ENCODE measurements at regions not wholly inside any gene's neighbourhood (a gene's known extent, or its start where the extent isn't known, plus 50 kb on each side); places are given as distances from the start of the nearest gene placed in this dataset.
A peak's percentile ranks its signal among the peaks of the same experiment; 100 is the strongest.

DNA sequence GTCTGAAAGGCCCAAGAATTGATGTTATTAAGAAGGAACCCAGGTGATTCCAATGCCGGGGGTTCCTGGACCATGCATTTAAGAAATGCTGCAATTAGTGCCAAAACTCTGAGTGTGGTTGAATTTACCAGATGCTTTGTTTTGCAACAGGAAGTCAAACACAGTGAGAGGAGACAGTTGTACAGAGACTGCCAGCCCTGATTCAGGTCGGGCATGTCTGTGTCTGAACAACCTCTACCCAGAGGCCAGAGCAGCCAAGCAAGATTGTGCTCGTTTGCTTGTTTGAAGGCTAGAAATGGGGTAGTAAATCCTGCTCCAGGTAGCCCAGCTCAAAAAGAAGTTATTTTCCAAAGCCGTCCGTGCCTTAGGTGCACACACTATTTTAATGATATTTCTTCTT lies 412.4 kb upstream of the ERCC4 start:
- CTCF ChIA-PET: no interaction called here
- POLR2A ChIA-PET (ENCODE audit: low non-redundant PET): no interaction called here
- TF ChIP-seq, protein P1, sequence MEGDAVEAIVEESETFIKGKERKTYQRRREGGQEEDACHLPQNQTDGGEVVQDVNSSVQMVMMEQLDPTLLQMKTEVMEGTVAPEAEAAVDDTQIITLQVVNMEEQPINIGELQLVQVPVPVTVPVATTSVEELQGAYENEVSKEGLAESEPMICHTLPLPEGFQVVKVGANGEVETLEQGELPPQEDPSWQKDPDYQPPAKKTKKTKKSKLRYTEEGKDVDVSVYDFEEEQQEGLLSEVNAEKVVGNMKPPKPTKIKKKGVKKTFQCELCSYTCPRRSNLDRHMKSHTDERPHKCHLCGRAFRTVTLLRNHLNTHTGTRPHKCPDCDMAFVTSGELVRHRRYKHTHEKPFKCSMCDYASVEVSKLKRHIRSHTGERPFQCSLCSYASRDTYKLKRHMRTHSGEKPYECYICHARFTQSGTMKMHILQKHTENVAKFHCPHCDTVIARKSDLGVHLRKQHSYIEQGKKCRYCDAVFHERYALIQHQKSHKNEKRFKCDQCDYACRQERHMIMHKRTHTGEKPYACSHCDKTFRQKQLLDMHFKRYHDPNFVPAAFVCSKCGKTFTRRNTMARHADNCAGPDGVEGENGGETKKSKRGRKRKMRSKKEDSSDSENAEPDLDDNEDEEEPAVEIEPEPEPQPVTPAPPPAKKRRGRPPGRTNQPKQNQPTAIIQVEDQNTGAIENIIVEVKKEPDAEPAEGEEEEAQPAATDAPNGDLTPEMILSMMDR (conservative IDR thresholded peaks at IDR 0.05; ENCODE audit: low read depth): no peak
- H3K27ac ChIP-seq: peak overlapping the region; percentile 52; the same call in 1 of the 2 replicates
- no peak for DNase-seq (ENCODE audit: low spot score)

DNA sequence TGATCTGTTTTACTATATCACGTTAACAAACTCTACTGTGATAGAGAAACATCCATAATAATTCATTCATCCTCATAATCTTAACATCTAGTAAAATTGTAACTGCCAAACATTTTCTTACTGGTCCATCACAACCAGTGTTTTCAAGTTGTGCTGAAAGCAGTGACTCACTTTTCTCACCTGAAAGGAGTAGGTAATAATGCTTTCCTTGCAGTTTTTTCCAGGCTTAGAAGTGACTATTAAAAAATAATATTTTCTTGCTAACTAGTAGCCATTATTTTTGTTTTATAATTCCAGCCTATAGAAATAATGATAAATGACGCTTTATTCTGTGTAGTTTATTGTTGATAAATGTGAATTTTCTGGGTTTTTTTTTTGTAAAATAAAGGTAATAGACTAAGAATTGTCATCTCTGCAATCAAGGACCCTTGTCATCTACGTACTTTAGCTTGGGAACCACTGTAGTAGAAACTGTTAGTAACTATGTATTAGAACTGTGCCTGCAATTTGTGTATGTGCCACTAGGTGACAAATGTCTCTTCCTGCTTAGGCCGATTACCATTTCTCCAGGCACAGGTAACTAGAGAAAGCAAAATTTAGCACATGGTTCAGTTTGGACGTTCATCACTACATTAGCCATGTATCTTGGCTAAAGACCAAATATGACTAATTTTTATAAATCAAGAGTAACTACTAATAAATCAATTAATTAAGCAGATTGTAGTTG lies 409.4 kb upstream of the ERCC4 start:
- ChIA-PET CTCF (no interaction called here), POLR2A (ENCODE audit: low non-redundant PET) (no interaction called here)
- TF ChIP-seq, protein P1 (conservative IDR thresholded peaks at IDR 0.05; ENCODE audit: low read depth): no peak; the same call in 1 of the 2 replicates
- no peak for DNase-seq (ENCODE audit: low spot score)
- H3K27ac ChIP-seq: no peak overlapping the region

DNA sequence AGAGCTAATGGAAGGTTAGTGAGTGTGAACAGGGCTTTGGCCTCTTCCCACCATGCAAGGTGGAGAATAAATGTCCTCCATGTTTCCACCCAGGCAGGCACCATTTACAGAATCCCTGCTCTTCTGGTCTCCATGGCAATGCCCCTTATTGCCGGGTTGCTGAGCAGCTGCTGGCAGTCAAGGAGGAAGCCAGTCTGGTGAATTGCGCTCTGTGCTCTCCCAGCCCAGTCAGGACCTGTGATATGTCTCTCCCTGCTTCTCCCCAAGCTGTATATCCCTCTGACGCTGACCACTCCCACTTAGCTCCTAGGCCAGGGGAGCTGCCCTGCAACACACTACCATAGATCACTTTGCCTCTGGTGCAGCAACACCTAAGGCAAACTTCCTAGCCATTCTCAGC lies 402.1 kb upstream of the ERCC4 start:
- DNase-seq (ENCODE audit: low spot score): no peak
- CTCF ChIA-PET: no interaction called here
- no peak overlapping the region for H3K27ac ChIP-seq
- POLR2A ChIA-PET (ENCODE audit: low non-redundant PET): no interaction called here
- TF ChIP-seq, protein P1 (conservative IDR thresholded peaks at IDR 0.05; ENCODE audit: low read depth): no peak

DNA sequence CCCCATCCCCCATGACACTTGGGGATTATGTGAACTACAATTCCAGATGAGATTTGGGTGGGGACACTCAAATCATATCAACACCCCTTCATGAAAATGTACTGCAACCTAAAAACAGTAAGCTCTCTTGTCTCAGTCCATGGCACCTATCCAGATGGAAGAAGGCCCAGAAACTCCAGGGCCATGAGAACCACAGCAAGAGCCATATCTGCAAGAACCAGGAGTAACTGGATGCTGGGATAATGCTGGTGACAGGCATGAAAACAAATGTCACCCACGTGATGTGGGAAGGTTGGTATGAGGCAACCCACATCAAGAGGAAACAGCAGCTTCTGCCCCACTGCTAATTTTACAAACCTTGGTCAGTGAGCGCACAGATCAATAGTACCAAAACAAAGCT lies 400.1 kb upstream of the ERCC4 start:
- POLR2A ChIA-PET (ENCODE audit: low non-redundant PET): no interaction called here
- H3K27ac ChIP-seq: no peak overlapping the region
- TF ChIP-seq, protein P1 (conservative IDR thresholded peaks at IDR 0.05; ENCODE audit: low read depth): no peak
- no peak for DNase-seq (ENCODE audit: low spot score)
- CTCF ChIA-PET: no interaction called here

DNA sequence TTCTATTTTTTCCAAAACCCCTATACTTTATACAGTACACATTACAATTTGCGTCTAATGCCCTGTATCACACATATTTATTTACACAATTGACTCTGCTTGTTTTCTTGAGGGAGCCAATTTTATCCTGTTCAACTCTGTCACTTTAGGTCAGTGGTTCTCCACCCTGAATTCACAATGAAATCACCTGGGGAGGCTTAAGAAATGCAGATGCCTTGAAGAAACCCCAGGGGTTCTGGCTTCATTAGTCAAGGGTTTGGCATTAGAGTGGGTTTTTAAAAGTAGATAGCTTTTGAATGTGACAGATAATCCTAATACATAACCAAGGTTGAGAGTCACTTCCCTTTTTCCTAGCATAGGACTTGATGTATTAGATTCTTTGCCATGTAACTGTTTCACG lies 398.6 kb upstream of the ERCC4 start:
- H3K27ac ChIP-seq: no peak overlapping the region
- ChIA-PET POLR2A (ENCODE audit: low non-redundant PET) (no interaction called here), CTCF (no interaction called here)
- no peak for DNase-seq (ENCODE audit: low spot score)
- TF ChIP-seq, protein P1 (conservative IDR thresholded peaks at IDR 0.05; ENCODE audit: low read depth): no peak

DNA sequence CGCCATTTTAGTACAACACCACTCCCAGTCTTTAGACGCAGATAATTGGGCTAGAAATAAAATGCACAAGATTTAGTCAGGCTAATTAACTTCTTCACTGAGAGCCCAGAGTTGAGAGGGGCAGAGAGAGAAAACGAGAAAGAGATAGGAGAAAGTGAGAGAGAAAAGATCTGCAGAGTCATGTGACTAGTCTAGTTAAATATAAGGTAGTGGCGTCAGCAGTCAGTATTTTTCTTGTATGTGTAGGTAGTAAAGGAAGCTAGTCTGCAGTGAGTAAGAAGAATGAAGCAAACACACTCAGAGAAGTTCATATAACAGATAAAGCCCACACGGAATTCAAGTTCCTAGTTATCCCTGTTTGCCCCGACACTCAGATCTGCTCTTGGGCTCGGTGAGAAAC lies 392.6 kb upstream of the ERCC4 start:
- TF ChIP-seq, protein P1 (conservative IDR thresholded peaks at IDR 0.05; ENCODE audit: low read depth): no peak
- no peak for DNase-seq (ENCODE audit: low spot score)
- ChIA-PET POLR2A (ENCODE audit: low non-redundant PET) (no interaction called here), CTCF (no interaction called here)
- H3K27ac ChIP-seq: no peak overlapping the region
